ENCODE measurements at regions not wholly inside any gene's neighbourhood (a gene's known extent, or its start where the extent isn't known, plus 50 kb on each side); places are given as distances from the start of the nearest gene placed in this dataset.

DNA sequence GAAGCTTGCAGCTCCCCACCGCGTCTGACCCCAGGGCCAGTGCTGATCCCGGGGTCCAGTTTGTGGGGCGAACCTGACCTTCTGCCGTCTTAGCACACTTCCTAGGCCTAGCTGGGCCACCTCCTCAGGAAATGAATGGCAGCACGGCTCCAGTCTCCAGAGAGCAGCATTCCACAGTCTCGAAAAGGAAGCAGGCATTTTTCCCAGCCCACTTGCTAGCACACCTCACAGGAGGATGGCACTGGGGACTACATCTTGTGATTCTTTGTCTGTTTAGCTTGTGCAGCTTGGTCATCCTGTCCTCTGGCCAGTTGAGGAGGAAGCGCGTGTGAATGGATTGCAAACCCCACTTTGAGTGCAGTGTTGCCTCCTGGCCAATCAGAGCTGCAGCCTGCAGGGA lies 308.0 kb upstream of the IRX2 start:
- TF ChIP-seq, protein P1, sequence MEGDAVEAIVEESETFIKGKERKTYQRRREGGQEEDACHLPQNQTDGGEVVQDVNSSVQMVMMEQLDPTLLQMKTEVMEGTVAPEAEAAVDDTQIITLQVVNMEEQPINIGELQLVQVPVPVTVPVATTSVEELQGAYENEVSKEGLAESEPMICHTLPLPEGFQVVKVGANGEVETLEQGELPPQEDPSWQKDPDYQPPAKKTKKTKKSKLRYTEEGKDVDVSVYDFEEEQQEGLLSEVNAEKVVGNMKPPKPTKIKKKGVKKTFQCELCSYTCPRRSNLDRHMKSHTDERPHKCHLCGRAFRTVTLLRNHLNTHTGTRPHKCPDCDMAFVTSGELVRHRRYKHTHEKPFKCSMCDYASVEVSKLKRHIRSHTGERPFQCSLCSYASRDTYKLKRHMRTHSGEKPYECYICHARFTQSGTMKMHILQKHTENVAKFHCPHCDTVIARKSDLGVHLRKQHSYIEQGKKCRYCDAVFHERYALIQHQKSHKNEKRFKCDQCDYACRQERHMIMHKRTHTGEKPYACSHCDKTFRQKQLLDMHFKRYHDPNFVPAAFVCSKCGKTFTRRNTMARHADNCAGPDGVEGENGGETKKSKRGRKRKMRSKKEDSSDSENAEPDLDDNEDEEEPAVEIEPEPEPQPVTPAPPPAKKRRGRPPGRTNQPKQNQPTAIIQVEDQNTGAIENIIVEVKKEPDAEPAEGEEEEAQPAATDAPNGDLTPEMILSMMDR (IDR thresholded peaks at IDR 0.05): no peak
- no peak for TF ChIP-seq POLR2A (IDR thresholded peaks at IDR 0.05)

All from breast epithelium (tissue), 3 donors.